Heart left ventricle (tissue), 16 donors: ENCODE measurements at regions not wholly inside any gene's neighbourhood (a gene's known extent, or its start where the extent isn't known, plus 50 kb on each side); places are given as distances from the start of the nearest gene placed in this dataset.

Source experiments
- ATAC-seq, 4 donors: fragments of 200-7000 bp; cut with Tn5 transposase; one replicate each; pipeline ENCODE4 v1.9.1; 2020 to 2022; ENCODE audit warnings: moderate library complexity in 4 of 4, mild to moderate bottlenecking in 3 of 4, moderate number of reproducible peaks in 1 of 4
- DNase-seq, 5 donors: peaks; one replicate each; pipeline ENCODE4 v3.0.0-alpha.2; 2020
- H3K27ac ChIP-seq, 12 donors: fragments of 200-600 bp; sonication (generic) in 4 of 12; one replicate each; pipeline versions ENCODE4 v1.5.0 to v1.8.0; 2016 to 2022; ENCODE audit warnings: mild to moderate bottlenecking in 2 of 12
- H3K27me3 ChIP-seq, 9 donors: fragments of 200-600 bp; sonication (generic) in 2 of 9; one replicate each; pipeline versions ENCODE4 v1.5.1 to v1.8.0; 2016 to 2022; ENCODE audit warnings: mild to moderate bottlenecking in 3 of 9
- H3K36me3 ChIP-seq, 9 donors: fragments of 200-600 bp; sonication (generic) in 2 of 9; one replicate each; pipeline versions ENCODE4 v1.5.0 to v1.8.0; 2018 to 2022; ENCODE audit warnings: mild to moderate bottlenecking in 2 of 9
- H3K4me1 ChIP-seq, 12 donors: fragments of 200-600 bp; sonication (generic) in 4 of 12; one replicate each; pipeline versions ENCODE4 v1.5.0 to v1.8.0; 2016 to 2022; ENCODE audit warnings: mild to moderate bottlenecking in 3 of 12
- H3K4me3 ChIP-seq, 12 donors: fragments of 200-600 bp; sonication (generic) in 4 of 12; one replicate each; pipeline versions ENCODE4 v1.5.0 to v1.8.0; 2017 to 2022; ENCODE audit warnings: mild to moderate bottlenecking in 9 of 12, moderate library complexity in 4 of 12
- H3K9me3 ChIP-seq, 12 donors: fragments of 200-600 bp; sonication (generic) in 4 of 12; one replicate each; pipeline versions ENCODE4 v1.5.0 to v1.8.0; 2016 to 2022; ENCODE audit warnings: mild to moderate bottlenecking in 1 of 12
- POLR2A ChIP-seq, 2 donors: fragments of 450-650 bp; IDR thresholded peaks; one replicate each; pipeline ENCODE4 v1.6.1; 2017; ENCODE audit warnings: antibody characterized with exemption in 2 of 2, mild to moderate bottlenecking in 2 of 2, moderate library complexity in 2 of 2
- WGBS, 4 donors: extraction: QIAGEN DNeasy Blood & Tissue Kit in 2 of 4; methylation state at CpG; one replicate each; pipeline versions ENCODE4 v1.1.5 to v1.1.7; 2013 to 2018; 5-methylcytosine and 5-hydroxymethylcytosine counted together
- intact Hi-C, 10 donors: fragments of 100-400 bp; cut with DNase I; formaldehyde crosslinking; loops; one replicate each; pipeline versions ENCODE4 v1.11.1 to v1.14.2; 2022
- TF ChIP-seq, protein P1 (sequence below), 12 donors: fragments of 200-600 bp; sonication (generic) in 4 of 12; IDR thresholded peaks; one replicate each; pipeline versions ENCODE4 v1.5.0 to v1.8.0; 2018 to 2022; ENCODE audit warnings: antibody characterized with exemption in 12 of 12, mild to moderate bottlenecking in 5 of 12
- donor health status: ischemic (EF 13 %, LVEDD 7.1; RV severe dilation, severe dysfunction).
- donor health status: healthy with polysubstance abuse.
- donor health status: DM: no; HTN: yes; CAD: no.
- donor health status: DM: no; HTN: no; CAD: no.
- donor health status: ischemic (EF 25% LVEDD 6.9; RV normal size, moderate dysfunction).
- donor health status: ischemic (EF 25% LVEDD 5.7; RV mildly dilated, moderate dysfunction).
- donor health status: healthy.
- donor health status: DM: yes; HTN: yes; CAD: no.
- donor health status: ischemic (EF 35%, LVEDD 5.7; RV mildly dilated, moderate dysfunction).
- donor health status: nonischemic (EF 11% LVEDD 7.7; RV severe dilation, severe dysfunction).
- donor health status: DM: yes; HTN: yes; CAD: no.
- donor health status: PGD.
- donor health status: ischemic (EF 29% LVEDD 5.4; RV normal size, mild dysfunction).
- donor health status: nonischemic (EF 23%, LVEDD 6.1; RV moderate dilation, normal function).

DNA sequence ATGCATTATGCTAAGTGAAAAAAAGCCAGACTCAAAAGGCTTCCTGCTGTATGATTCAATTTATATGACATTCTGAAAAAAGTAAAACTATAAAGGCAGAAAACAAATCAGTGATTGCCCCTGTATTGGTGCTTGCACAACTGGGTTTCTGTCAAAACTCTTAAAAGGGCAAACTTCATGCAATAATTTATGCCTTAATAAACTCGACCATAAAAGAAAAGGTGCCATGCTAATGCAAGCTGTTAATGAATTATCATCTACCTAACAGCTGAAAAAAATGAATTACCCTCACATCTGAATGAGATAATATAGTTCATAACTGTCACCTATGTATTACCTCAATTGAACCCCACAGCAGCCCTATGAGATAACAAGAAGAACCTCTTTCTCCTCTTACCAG lies 120.8 kb upstream of the ATP1A1 start:
- TF ChIP-seq POLR2A (IDR thresholded peaks at IDR 0.05): no peak
- TF ChIP-seq, protein P1, sequence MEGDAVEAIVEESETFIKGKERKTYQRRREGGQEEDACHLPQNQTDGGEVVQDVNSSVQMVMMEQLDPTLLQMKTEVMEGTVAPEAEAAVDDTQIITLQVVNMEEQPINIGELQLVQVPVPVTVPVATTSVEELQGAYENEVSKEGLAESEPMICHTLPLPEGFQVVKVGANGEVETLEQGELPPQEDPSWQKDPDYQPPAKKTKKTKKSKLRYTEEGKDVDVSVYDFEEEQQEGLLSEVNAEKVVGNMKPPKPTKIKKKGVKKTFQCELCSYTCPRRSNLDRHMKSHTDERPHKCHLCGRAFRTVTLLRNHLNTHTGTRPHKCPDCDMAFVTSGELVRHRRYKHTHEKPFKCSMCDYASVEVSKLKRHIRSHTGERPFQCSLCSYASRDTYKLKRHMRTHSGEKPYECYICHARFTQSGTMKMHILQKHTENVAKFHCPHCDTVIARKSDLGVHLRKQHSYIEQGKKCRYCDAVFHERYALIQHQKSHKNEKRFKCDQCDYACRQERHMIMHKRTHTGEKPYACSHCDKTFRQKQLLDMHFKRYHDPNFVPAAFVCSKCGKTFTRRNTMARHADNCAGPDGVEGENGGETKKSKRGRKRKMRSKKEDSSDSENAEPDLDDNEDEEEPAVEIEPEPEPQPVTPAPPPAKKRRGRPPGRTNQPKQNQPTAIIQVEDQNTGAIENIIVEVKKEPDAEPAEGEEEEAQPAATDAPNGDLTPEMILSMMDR (IDR thresholded peaks at IDR 0.05): no peak
- Histone ChIP-seq H3K27me3 (no peaks in the 10 kb centered on the region), H3K9me3 (no peaks in the 10 kb centered on the region), H3K27ac (no peak overlapping the region), H3K4me1 (peaks cover 0 to 12% (median 0%) of the 10 kb centered on the region in 12 donors), H3K4me3 (no peak overlapping the region), H3K36me3 (no peaks in the 10 kb centered on the region)
- intact Hi-C loops: no loop called here
- no peak for ATAC-seq
- WGBS, 4 donors: 56 to 73% (median 65%) methylated on average over 1 of the region's 1 CpG
- no peak for DNase-seq

DNA sequence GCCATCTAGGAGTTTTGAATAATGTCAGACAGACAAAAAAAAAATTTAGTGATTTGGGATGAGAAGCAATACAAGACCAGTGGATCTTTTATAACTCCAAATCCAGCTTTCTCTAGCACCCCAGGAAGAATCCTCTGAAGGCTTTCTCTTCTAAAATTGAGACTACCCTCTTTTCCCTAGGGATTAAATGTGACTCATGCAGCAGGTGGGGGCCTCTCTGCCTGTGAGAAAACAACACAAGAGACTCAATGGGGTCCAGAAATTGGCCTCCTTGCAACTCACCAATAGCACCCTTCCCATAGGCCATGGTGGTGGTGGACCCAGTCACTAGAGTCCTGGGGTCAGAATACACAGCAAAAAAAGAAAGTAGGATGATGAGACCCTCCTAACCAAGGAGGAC lies 120.3 kb upstream of the ATP1A1 start:
- Histone ChIP-seq H3K27ac (no peak overlapping the region), H3K4me3 (no peak overlapping the region), H3K27me3 (no peaks in the 10 kb centered on the region), H3K9me3 (no peaks in the 10 kb centered on the region), H3K36me3 (no peaks in the 10 kb centered on the region), H3K4me1 (peaks cover 0 to 12% (median 0%) of the 10 kb centered on the region in 12 donors)
- DNase-seq: no peak
- no peak for ATAC-seq
- TF ChIP-seq POLR2A (IDR thresholded peaks at IDR 0.05): no peak
- TF ChIP-seq, protein P1 (IDR thresholded peaks at IDR 0.05): no peak
- intact Hi-C loops: no loop called here

DNA sequence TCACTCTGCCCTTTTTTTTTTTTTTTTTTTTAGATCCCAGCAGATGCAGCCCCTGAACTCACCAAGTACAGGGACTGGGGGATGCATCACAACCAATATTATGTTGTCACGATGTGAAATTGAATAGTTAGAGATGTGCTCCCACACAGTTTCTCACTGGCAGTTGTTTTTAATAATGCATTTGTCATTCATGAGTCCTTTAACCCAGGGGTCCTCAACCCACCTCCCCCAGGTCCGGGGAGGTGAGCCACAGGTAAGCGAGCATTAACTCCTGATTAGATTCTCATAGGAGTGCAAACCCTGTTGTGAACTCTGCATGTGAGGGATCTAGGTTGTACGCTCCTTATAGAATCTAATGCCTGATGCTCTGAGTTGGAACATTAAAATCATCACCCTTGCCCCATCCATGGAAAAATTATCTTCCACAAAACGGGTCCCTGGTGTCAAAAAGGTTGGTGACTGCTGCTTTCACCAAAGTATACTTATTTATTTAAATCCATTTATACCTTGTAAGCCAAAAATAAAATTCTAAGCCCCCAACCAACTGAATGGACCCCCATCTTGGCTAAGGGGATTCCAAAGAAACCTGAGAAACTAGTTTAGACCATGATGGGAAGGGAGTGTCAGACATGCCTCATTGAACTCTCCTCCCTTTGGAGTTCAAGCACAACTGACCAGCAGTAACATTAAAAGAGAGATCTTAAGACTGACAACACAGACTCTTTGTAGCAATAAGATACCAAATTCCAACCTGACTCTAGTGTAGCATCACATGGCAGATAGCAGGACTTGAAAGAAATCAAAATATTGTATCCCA lies 119.3 kb upstream of the ATP1A1 start:
- 80 to 88% (median 86%) methylated on average over 5 of the region's 5 CpGs for WGBS, 4 donors
- Histone ChIP-seq H3K36me3 (no peaks in the 10 kb centered on the region), H3K9me3 (no peaks in the 10 kb centered on the region), H3K27me3 (no peaks in the 10 kb centered on the region), H3K4me3 (no peak overlapping the region), H3K27ac (no peak overlapping the region), H3K4me1 (peaks cover 0 to 12% (median 0%) of the 10 kb centered on the region in 12 donors)
- intact Hi-C loops: no loop called here
- TF ChIP-seq, protein P1 (IDR thresholded peaks at IDR 0.05): no peak
- TF ChIP-seq POLR2A (IDR thresholded peaks at IDR 0.05): no peak
- DNase-seq (no peak), ATAC-seq (no peak)

DNA sequence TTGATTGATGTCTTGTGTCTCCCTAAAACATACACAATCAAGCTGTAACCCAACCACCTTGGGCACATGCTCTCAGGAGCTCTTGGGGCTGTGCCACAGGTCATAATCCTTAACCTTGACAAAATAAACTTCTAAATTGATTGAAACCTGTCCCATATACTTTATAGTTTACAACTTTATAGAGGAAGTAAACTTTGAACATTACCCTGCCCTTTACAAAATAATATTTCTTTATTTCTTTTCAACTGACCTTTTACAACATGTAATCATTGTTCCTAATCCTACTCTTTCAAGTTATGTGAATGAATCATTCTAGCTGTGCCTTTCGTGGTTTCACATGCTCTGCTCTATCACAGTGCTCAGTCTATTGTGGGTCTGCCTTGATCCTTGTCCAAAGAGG lies 118.3 kb upstream of the ATP1A1 start:
- DNase-seq (no peak), ATAC-seq (no peak)
- intact Hi-C loops: no loop called here
- Histone ChIP-seq H3K4me1 (peaks cover 0 to 12% (median 0%) of the 10 kb centered on the region in 12 donors), H3K9me3 (no peaks in the 10 kb centered on the region), H3K36me3 (no peaks in the 10 kb centered on the region), H3K27me3 (no peaks in the 10 kb centered on the region), H3K4me3 (no peak overlapping the region), H3K27ac (no peak overlapping the region)
- WGBS, 4 donors: 49 to 74% (median 52%) methylated on average over 1 of the region's 1 CpG
- TF ChIP-seq POLR2A (IDR thresholded peaks at IDR 0.05): no peak
- TF ChIP-seq, protein P1 (IDR thresholded peaks at IDR 0.05): no peak
